Endothelial cell of umbilical vein (primary cell): ENCODE measurements at regions not wholly inside any gene's neighbourhood (a gene's known extent, or its start where the extent isn't known, plus 50 kb on each side); places are given as distances from the start of the nearest gene placed in this dataset.

Experiments
- BruUV-seq: library from RNA; stranded (reverse); fragments of 400-500 nt; replicated peaks from 2 replicates; lab custom pipeline; 2021; lab: Mats Ljungman, UMichigan
- CTCF ChIA-PET: fragments of 300-600, 350-600 bp; sonication (Branson Sonifier 250); formaldehyde crosslinking; loops from one replicate; lab custom pipeline; 2021; ENCODE audit warnings: antibody characterized with exemption, inconsistent platforms; lab: Charles Lee
- POLR2A ChIA-PET: fragments of 300-600, 350-600 bp; sonication (Branson Sonifier 250); formaldehyde crosslinking; loops from one replicate; lab custom pipeline; 2021; ENCODE audit warnings: antibody characterized with exemption, inconsistent platforms; lab: Charles Lee
- DNase-seq: peaks from one replicate; pipeline ENCODE4 v3.0.0-alpha.2; 2011; ENCODE audit warnings: low read depth, low spot score
- FAIRE-seq: peaks from 2 replicates; lab custom pipeline; 2011; peaks lifted over from hg19 to GRCh38; lab: Jason Lieb, UNC
- H2AFZ ChIP-seq: 2 replicates; pipeline ENCODE4 v1.6.0; 2012; ENCODE audit warnings: low read depth, low read length, control low read depth, inconsistent platforms
- H3K27ac ChIP-seq: 2 replicates; pipeline ENCODE4 v1.5.1; 2011; ENCODE audit warnings: low read depth, mild to moderate bottlenecking, control low read depth, low read length, moderate library complexity; ENCODE audit not compliant: insufficient read depth
- H3K27me3 ChIP-seq, 2 experiments: 2 replicates each; pipeline versions ENCODE4 v1.6.0 to v1.6.1; 2011; ENCODE audit warnings: low read length in 2 of 2, mixed read lengths in 1 of 2; ENCODE audit not compliant: control insufficient read depth in 2 of 2, insufficient read depth in 2 of 2
- H3K36me3 ChIP-seq, 2 experiments: 2 replicates in 1 of 2; 3 replicates in 1 of 2; pipeline ENCODE4 v1.5.1; 2011; ENCODE audit warnings: low read length in 2 of 2, mild to moderate bottlenecking in 1 of 2, moderate library complexity in 1 of 2; ENCODE audit not compliant: control insufficient read depth in 2 of 2, insufficient read depth in 2 of 2; ENCODE audit errors: extremely low read depth in 1 of 2
- H3K4me1 ChIP-seq: 3 replicates; pipeline ENCODE4 v1.5.1; 2011; ENCODE audit warnings: mild to moderate bottlenecking, low read length; ENCODE audit not compliant: control insufficient read depth, insufficient read depth; ENCODE audit errors: extremely low read depth
- H3K4me2 ChIP-seq: 2 replicates; pipeline ENCODE4 v1.6.1; 2011; ENCODE audit warnings: low read length, control low read depth, mixed read lengths; ENCODE audit not compliant: insufficient read depth
- H3K4me3 ChIP-seq, 3 experiments: fragments of 200-600 bp in 1 of 3; sonication (generic), shearing (Covaris generic) in 1 of 3; replicated peaks in 1 of 3; 2 replicates each; pipeline ENCODE4 v1.5.1; 2011 to 2016; ENCODE audit warnings: control low read depth in 3 of 3, low read length in 3 of 3, mild to moderate bottlenecking in 2 of 3, inconsistent platforms in 1 of 3, low read depth in 1 of 3, moderate library complexity in 1 of 3; ENCODE audit not compliant: insufficient read depth in 1 of 3
- H3K79me2 ChIP-seq: 2 replicates; pipeline ENCODE4 v1.6.0; 2012; ENCODE audit warnings: low read length, inconsistent platforms; ENCODE audit not compliant: control insufficient read depth, insufficient read depth
- H3K9ac ChIP-seq: replicated peaks from 2 replicates; pipeline ENCODE3; 2011; ENCODE audit warnings: low read length, control low read depth; ENCODE audit not compliant: insufficient read depth; ENCODE audit errors: extremely low read depth
- H3K9me1 ChIP-seq: replicated peaks from 3 replicates; pipeline ENCODE4 v1.6.0; 2011; ENCODE audit warnings: mild to moderate bottlenecking, low read length; ENCODE audit not compliant: control insufficient read depth, insufficient read depth; ENCODE audit errors: extremely low read depth
- H3K9me3 ChIP-seq: replicated peaks from 2 replicates; pipeline ENCODE4 v1.5.1; 2012; ENCODE audit warnings: low read length, inconsistent platforms; ENCODE audit not compliant: control insufficient read depth, insufficient read depth
- H4K20me1 ChIP-seq: replicated peaks from 2 replicates; pipeline ENCODE3; 2011; ENCODE audit warnings: mild to moderate bottlenecking, low read length; ENCODE audit not compliant: control insufficient read depth, insufficient read depth; ENCODE audit errors: extremely low read depth
- EZH2 ChIP-seq: IDR thresholded peaks from 2 replicates; pipeline ENCODE4 v1.6.1; 2012; ENCODE audit warnings: borderline replicate concordance, low read depth, mild to moderate bottlenecking, moderate library complexity, low read length, inconsistent platforms; ENCODE audit not compliant: severe bottlenecking
- FOS ChIP-seq: IDR thresholded peaks from 2 replicates; pipeline ENCODE4 v1.6.1; 2011; ENCODE audit warnings: mild to moderate bottlenecking, low read length, moderate library complexity, borderline replicate concordance; ENCODE audit not compliant: insufficient read depth
- GATA2 ChIP-seq: IDR thresholded peaks from 2 replicates; pipeline ENCODE4 v1.7.0; 2011; ENCODE audit warnings: low read depth, mild to moderate bottlenecking, moderate library complexity, mixed read lengths, low read length; ENCODE audit not compliant: insufficient read length, insufficient read depth
- JUN ChIP-seq: IDR thresholded peaks from 2 replicates; pipeline ENCODE4 v1.6.1; 2011; ENCODE audit warnings: borderline replicate concordance, low read depth; ENCODE audit not compliant: insufficient read length, insufficient read depth
- MYC ChIP-seq: IDR thresholded peaks from one replicate; pipeline ENCODE4 v1.6.1; 2011; ENCODE audit warnings: mild to moderate bottlenecking, low read depth, low read length
- POLR2A ChIP-seq: IDR thresholded peaks from 2 replicates; pipeline ENCODE4 v1.6.1; 2012; ENCODE audit warnings: low read depth, mild to moderate bottlenecking, control low read depth, low read length
- POLR2AphosphoS5 ChIP-seq: IDR thresholded peaks from 2 replicates; pipeline ENCODE4 v1.6.1; 2012; ENCODE audit warnings: low read depth, mild to moderate bottlenecking, control low read depth, low read length, moderate library complexity; ENCODE audit not compliant: insufficient read depth
- dilution Hi-C: fragments of 300-500 bp; cut with MboI; formaldehyde crosslinking; loops from one replicate; pipeline ENCODE4 v1.15.0; 2019; ENCODE audit warnings: low sequenced_read_pairs; ENCODE audit not compliant: extremely low pct_ligation_motif_present
- intact Hi-C: fragments of 100-400 bp; cut with micrococcal nuclease; formaldehyde crosslinking; loops from one replicate; pipeline ENCODE4 v1.10.0; 2022
- TF ChIP-seq, protein P1 (sequence below), 2 donors: IDR thresholded peaks; 1 replicate in 1 of 2; 2 replicates in 1 of 2; pipeline ENCODE4 v1.5.1; 2011; ENCODE audit warnings: low read length in 2 of 2, mild to moderate bottlenecking in 2 of 2, moderate library complexity in 2 of 2, control low read depth in 1 of 2, inconsistent platforms in 1 of 2, low read depth in 1 of 2; ENCODE audit not compliant: insufficient read depth in 1 of 2; ENCODE audit errors: extremely low read depth in 1 of 2
- TF ChIP-seq, protein P2 (sequence below): IDR thresholded peaks from 2 replicates; pipeline ENCODE4 v1.6.1; 2011; ENCODE audit not compliant: insufficient read depth, insufficient read length

DNA sequence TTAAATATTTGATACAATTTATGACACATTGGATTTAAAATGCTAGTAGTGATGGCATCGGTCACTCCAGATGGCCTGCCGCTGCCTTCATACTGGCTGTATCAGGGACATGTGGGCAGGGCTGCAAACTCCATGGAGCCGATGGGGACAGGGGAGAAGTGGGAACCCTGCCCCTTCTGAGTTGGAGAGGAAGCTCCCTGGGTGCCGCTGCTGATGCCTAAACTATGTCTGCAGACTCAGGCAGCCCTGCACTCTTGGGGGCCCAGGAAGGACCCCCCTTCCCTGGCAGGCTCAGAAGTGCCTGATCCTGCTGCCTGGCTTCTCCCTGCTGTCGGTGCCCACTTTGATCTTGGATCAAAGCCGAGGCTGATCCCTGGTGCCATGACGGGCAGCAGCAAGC is 1522.1 kb downstream of the OTOL1 start:
- Histone ChIP-seq H3K27me3 (no peaks in the 10 kb centered on the region), H3K36me3 (no peaks in the 10 kb centered on the region), H3K4me2 (no peak overlapping the region), H3K4me1 (no peaks in the 10 kb centered on the region), H3K79me2 (no peaks in the 10 kb centered on the region), H2AFZ (no peak overlapping the region), H3K4me3 (no peak overlapping the region), H3K27ac (no peak overlapping the region), H3K9ac (no peak overlapping the region), H4K20me1 (no peaks in the 10 kb centered on the region), H3K9me3 (peaks cover 2% of the 10 kb centered on the region), H3K9me1 (no peaks in the 10 kb centered on the region)
- TF ChIP-seq FOS (no peak), JUN (no peak), EZH2 (no peak), POLR2AphosphoS5 (no peak), POLR2A (no peak), MYC (no peak), GATA2 (no peak)
- TF ChIP-seq, protein P1, sequence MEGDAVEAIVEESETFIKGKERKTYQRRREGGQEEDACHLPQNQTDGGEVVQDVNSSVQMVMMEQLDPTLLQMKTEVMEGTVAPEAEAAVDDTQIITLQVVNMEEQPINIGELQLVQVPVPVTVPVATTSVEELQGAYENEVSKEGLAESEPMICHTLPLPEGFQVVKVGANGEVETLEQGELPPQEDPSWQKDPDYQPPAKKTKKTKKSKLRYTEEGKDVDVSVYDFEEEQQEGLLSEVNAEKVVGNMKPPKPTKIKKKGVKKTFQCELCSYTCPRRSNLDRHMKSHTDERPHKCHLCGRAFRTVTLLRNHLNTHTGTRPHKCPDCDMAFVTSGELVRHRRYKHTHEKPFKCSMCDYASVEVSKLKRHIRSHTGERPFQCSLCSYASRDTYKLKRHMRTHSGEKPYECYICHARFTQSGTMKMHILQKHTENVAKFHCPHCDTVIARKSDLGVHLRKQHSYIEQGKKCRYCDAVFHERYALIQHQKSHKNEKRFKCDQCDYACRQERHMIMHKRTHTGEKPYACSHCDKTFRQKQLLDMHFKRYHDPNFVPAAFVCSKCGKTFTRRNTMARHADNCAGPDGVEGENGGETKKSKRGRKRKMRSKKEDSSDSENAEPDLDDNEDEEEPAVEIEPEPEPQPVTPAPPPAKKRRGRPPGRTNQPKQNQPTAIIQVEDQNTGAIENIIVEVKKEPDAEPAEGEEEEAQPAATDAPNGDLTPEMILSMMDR (IDR thresholded peaks at IDR 0.05; ENCODE audit: extremely low read depth in 1 of 2, insufficient read depth in 1 of 2, low read depth in 1 of 2, low read length in 2 of 2): no peak
- TF ChIP-seq, protein P2, sequence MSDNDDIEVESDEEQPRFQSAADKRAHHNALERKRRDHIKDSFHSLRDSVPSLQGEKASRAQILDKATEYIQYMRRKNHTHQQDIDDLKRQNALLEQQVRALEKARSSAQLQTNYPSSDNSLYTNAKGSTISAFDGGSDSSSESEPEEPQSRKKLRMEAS: no peak
- FAIRE-seq (no peak), DNase-seq (no peak)
- CTCF ChIA-PET: no interaction called here
- intact Hi-C loops: no loop called here
- no TSS peak for BruUV-seq
- POLR2A ChIA-PET: no interaction called here
- dilution Hi-C loops: no loop called here
